ENCODE measurements at regions not wholly inside any gene's neighbourhood (a gene's known extent, or its start where the extent isn't known, plus 50 kb on each side); places are given as distances from the start of the nearest gene placed in this dataset.

DNA sequence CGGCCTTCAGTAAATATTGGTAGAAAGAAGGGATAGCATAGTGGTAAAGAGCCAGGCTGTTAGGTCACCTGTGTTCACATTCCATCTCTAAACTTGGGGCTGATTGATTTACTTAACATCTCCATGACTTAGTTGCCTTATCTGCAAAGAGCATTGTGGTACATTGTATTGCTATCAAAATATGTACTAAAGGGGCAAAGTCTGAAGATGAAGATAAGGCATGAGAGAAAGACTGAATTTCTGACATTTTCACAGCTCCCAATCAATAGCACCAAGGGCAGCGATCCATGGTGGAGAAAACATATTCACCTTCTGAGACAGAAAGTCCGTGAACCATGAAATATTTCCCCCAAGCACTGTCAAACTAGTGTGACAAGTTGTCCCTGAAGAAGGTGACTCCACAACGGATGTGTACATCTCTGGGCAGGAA, 223.3 kb upstream of the STXBP5 start (continued):
- TF ChIP-seq, protein P1, sequence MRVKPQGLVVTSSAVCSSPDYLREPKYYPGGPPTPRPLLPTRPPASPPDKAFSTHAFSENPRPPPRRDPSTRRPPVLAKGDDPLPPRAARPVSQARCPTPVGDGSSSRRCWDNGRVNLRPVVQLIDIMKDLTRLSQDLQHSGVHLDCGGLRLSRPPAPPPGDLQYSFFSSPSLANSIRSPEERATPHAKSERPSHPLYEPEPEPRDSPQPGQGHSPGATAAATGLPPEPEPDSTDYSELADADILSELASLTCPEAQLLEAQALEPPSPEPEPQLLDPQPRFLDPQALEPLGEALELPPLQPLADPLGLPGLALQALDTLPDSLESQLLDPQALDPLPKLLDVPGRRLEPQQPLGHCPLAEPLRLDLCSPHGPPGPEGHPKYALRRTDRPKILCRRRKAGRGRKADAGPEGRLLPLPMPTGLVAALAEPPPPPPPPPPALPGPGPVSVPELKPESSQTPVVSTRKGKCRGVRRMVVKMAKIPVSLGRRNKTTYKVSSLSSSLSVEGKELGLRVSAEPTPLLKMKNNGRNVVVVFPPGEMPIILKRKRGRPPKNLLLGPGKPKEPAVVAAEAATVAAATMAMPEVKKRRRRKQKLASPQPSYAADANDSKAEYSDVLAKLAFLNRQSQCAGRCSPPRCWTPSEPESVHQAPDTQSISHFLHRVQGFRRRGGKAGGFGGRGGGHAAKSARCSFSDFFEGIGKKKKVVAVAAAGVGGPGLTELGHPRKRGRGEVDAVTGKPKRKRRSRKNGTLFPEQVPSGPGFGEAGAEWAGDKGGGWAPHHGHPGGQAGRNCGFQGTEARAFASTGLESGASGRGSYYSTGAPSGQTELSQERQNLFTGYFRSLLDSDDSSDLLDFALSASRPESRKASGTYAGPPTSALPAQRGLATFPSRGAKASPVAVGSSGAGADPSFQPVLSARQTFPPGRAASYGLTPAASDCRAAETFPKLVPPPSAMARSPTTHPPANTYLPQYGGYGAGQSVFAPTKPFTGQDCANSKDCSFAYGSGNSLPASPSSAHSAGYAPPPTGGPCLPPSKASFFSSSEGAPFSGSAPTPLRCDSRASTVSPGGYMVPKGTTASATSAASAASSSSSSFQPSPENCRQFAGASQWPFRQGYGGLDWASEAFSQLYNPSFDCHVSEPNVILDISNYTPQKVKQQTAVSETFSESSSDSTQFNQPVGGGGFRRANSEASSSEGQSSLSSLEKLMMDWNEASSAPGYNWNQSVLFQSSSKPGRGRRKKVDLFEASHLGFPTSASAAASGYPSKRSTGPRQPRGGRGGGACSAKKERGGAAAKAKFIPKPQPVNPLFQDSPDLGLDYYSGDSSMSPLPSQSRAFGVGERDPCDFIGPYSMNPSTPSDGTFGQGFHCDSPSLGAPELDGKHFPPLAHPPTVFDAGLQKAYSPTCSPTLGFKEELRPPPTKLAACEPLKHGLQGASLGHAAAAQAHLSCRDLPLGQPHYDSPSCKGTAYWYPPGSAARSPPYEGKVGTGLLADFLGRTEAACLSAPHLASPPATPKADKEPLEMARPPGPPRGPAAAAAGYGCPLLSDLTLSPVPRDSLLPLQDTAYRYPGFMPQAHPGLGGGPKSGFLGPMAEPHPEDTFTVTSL (CRISPR knock-in tag; IDR thresholded peaks at IDR 0.05; ENCODE audit: borderline replicate concordance), result peak; percentile 96
- TF ChIP-seq ZNF672 (CRISPR knock-in tag; IDR thresholded peaks at IDR 0.05) (no peak), ZNF138 (CRISPR knock-in tag; IDR thresholded peaks at IDR 0.05; ENCODE audit: low read depth) (no peak), NFRKB (IDR thresholded peaks at IDR 0.05) (no peak), ZBTB3 (CRISPR knock-in tag; IDR thresholded peaks at IDR 0.05; ENCODE audit: borderline replicate concordance, low read depth) (no peak), KDM4B (CRISPR knock-in tag; IDR thresholded peaks at IDR 0.05) (peak; percentile 43; the same call in 1 of the 2 replicates), ZNF570 (CRISPR knock-in tag; IDR thresholded peaks at IDR 0.05; ENCODE audit: borderline replicate concordance) (no peak), GATAD2A (CRISPR knock-in tag; IDR thresholded peaks at IDR 0.05) (peak; percentile 97), ZNF160 (CRISPR knock-in tag; IDR thresholded peaks at IDR 0.05) (no peak), ZFP41 (CRISPR knock-in tag; IDR thresholded peaks at IDR 0.05; ENCODE audit: borderline replicate concordance) (no peak), HOXA3 (CRISPR knock-in tag; IDR thresholded peaks at IDR 0.05) (peak; percentile 69), BRCA1 (CRISPR knock-in tag; IDR thresholded peaks at IDR 0.05) (no peak), NCOA2 (CRISPR knock-in tag; IDR thresholded peaks at IDR 0.05) (peak; percentile 98), ASH2L (IDR thresholded peaks at IDR 0.05; ENCODE audit: insufficient read length, low read depth, low read length) (peak; percentile 45), HOXD1 (CRISPR knock-in tag; IDR thresholded peaks at IDR 0.05) (peak; percentile 70; the same call in 1 of the 2 replicates), SALL1 (CRISPR knock-in tag; IDR thresholded peaks at IDR 0.05) (peak; percentile 98; the same call in 1 of the 2 replicates), ETV5 (CRISPR knock-in tag; IDR thresholded peaks at IDR 0.05; ENCODE audit: borderline replicate concordance) (peak; percentile 64; the same call in 1 of the 2 replicates), DR1 (CRISPR knock-in tag; IDR thresholded peaks at IDR 0.05) (no peak), RFX1 (IDR thresholded peaks at IDR 0.05) (no peak)
- TF ChIP-seq, protein P2, sequence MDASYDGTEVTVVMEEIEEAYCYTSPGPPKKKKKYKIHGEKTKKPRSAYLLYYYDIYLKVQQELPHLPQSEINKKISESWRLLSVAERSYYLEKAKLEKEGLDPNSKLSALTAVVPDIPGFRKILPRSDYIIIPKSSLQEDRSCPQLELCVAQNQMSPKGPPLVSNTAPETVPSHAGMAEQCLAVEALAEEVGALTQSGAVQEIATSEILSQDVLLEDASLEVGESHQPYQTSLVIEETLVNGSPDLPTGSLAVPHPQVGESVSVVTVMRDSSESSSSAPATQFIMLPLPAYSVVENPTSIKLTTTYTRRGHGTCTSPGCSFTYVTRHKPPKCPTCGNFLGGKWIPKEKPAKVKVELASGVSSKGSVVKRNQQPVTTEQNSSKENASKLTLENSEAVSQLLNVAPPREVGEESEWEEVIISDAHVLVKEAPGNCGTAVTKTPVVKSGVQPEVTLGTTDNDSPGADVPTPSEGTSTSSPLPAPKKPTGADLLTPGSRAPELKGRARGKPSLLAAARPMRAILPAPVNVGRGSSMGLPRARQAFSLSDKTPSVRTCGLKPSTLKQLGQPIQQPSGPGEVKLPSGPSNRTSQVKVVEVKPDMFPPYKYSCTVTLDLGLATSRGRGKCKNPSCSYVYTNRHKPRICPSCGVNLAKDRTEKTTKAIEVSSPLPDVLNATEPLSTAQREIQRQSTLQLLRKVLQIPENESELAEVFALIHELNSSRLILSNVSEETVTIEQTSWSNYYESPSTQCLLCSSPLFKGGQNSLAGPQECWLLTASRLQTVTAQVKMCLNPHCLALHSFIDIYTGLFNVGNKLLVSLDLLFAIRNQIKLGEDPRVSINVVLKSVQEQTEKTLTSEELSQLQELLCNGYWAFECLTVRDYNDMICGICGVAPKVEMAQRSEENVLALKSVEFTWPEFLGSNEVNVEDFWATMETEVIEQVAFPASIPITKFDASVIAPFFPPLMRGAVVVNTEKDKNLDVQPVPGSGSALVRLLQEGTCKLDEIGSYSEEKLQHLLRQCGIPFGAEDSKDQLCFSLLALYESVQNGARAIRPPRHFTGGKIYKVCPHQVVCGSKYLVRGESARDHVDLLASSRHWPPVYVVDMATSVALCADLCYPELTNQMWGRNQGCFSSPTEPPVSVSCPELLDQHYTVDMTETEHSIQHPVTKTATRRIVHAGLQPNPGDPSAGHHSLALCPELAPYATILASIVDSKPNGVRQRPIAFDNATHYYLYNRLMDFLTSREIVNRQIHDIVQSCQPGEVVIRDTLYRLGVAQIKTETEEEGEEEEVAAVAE (CRISPR knock-in tag; IDR thresholded peaks at IDR 0.05; ENCODE audit: borderline replicate concordance), result no peak
- TF ChIP-seq, protein P3, sequence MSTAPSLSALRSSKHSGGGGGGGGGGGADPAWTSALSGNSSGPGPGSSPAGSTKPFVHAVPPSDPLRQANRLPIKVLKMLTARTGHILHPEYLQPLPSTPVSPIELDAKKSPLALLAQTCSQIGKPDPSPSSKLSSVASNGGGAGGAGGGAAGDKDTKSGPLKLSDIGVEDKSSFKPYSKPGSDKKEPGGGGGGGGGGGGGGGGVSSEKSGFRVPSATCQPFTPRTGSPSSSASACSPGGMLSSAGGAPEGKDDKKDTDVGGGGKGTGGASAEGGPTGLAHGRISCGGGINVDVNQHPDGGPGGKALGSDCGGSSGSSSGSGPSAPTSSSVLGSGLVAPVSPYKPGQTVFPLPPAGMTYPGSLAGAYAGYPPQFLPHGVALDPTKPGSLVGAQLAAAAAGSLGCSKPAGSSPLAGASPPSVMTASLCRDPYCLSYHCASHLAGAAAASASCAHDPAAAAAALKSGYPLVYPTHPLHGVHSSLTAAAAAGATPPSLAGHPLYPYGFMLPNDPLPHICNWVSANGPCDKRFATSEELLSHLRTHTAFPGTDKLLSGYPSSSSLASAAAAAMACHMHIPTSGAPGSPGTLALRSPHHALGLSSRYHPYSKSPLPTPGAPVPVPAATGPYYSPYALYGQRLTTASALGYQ (CRISPR knock-in tag; IDR thresholded peaks at IDR 0.05), result peak; percentile 92
